Fibroblast of lung (primary cell): ENCODE measurements at regions not wholly inside any gene's neighbourhood (a gene's known extent, or its start where the extent isn't known, plus 50 kb on each side); places are given as distances from the start of the nearest gene placed in this dataset.

Experiments used
- DNase-seq, 2 donors: peaks; one replicate each; pipeline versions ENCODE4 v3.0.0 to v3.0.0-alpha.2; 2010; ENCODE audit warnings: low read depth in 2 of 2
- H2AFZ ChIP-seq: 2 replicates; pipeline ENCODE4 v1.5.1; 2012; ENCODE audit warnings: low read length, control low read depth, inconsistent platforms
- H3K27ac ChIP-seq: 2 replicates; pipeline ENCODE4 v1.5.1; 2011; ENCODE audit warnings: low read length, control low read depth; ENCODE audit not compliant: insufficient read depth
- H3K27me3 ChIP-seq: 2 replicates; pipeline ENCODE4 v1.5.1; 2011; ENCODE audit warnings: mild to moderate bottlenecking, low read length; ENCODE audit not compliant: control insufficient read depth, insufficient read depth
- H3K36me3 ChIP-seq: 2 replicates; pipeline ENCODE4 v1.5.1; 2011; ENCODE audit warnings: low read length; ENCODE audit not compliant: control insufficient read depth, insufficient read depth
- H3K4me1 ChIP-seq: 2 replicates; pipeline ENCODE4 v1.5.1; 2011; ENCODE audit warnings: low read length; ENCODE audit not compliant: control insufficient read depth, insufficient read depth; ENCODE audit errors: extremely low read depth
- H3K4me2 ChIP-seq: 2 replicates; pipeline ENCODE4 v1.5.1; 2011; ENCODE audit warnings: low read length, control low read depth; ENCODE audit not compliant: insufficient read depth; ENCODE audit errors: extremely low read depth
- H3K4me3 ChIP-seq, 4 experiments: fragments of 200-600 bp in 1 of 4; sonication (generic) in 1 of 4; replicated peaks in 1 of 4; 2 replicates each; pipeline ENCODE4 v1.5.1; 2011 to 2016; ENCODE audit warnings: low read length in 4 of 4, low read depth in 3 of 4, mild to moderate bottlenecking in 3 of 4, control low read depth in 2 of 4, inconsistent platforms in 1 of 4, mixed read lengths in 1 of 4; ENCODE audit not compliant: insufficient read depth in 1 of 4; ENCODE audit errors: control extremely low read depth in 1 of 4
- H3K79me2 ChIP-seq: 2 replicates; pipeline ENCODE4 v1.5.1; 2012; ENCODE audit warnings: mild to moderate bottlenecking, low read length, inconsistent platforms; ENCODE audit not compliant: control insufficient read depth, insufficient read depth
- H3K9ac ChIP-seq: 2 replicates; pipeline ENCODE4 v1.5.1; 2011; ENCODE audit warnings: mild to moderate bottlenecking, low read length, control low read depth; ENCODE audit not compliant: insufficient read depth
- H3K9me3 ChIP-seq: 2 replicates; pipeline ENCODE4 v1.5.1; 2012; ENCODE audit warnings: low read depth, low read length; ENCODE audit not compliant: control insufficient read depth, insufficient read depth
- H4K20me1 ChIP-seq: 2 replicates; pipeline ENCODE4 v1.5.1; 2011; ENCODE audit warnings: low read length; ENCODE audit not compliant: control insufficient read depth, insufficient read depth; ENCODE audit errors: extremely low read depth
- EZH2 ChIP-seq: IDR thresholded peaks from 2 replicates; pipeline ENCODE4 v1.5.1; 2012; ENCODE audit warnings: low read length, control low read depth, mild to moderate bottlenecking; ENCODE audit errors: missing control alignments
- TF ChIP-seq, protein P1 (sequence below), 2 donors: IDR thresholded peaks in 1 of 2; conservative IDR thresholded peaks in 1 of 2; 1 replicate in 1 of 2; 2 replicates in 1 of 2; pipeline ENCODE4 v1.5.1; 2011 to 2012; ENCODE audit warnings: low read length in 2 of 2, control low read depth in 1 of 2, inconsistent platforms in 1 of 2, low read depth in 1 of 2, mild to moderate bottlenecking in 1 of 2

DNA sequence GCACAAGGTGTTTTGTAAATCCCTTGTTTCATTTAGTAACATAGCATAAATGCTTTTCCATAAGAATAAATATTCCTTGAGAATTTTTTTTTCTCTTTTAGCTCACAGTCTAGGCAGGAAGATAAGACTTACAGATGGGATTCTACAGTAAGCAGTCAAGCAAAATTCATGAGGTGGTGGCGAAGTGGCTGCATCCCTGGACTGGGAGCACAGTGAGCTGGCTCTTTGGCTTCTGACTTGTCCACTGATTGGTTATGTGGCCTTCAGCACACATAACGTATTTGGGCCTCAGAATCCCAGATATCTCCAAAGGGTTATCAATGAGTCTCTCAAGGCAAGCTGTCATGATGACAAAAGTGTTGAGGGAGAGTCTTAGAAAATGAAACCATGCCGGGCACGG lies 99.8 kb downstream of the EBNA1BP2 start:
- no peak for DNase-seq
- Histone ChIP-seq H3K36me3 (no peaks in the 10 kb centered on the region), H3K4me2 (no peak overlapping the region), H3K9ac (no peak overlapping the region), H3K9me3 (no peaks in the 10 kb centered on the region), H3K4me3 (no peak overlapping the region), H3K4me1 (no peaks in the 10 kb centered on the region), H3K27me3 (no peaks in the 10 kb centered on the region), H4K20me1 (no peaks in the 10 kb centered on the region), H3K79me2 (no peaks in the 10 kb centered on the region), H3K27ac (no peak overlapping the region), H2AFZ (no peak overlapping the region)
- TF ChIP-seq, protein P1, sequence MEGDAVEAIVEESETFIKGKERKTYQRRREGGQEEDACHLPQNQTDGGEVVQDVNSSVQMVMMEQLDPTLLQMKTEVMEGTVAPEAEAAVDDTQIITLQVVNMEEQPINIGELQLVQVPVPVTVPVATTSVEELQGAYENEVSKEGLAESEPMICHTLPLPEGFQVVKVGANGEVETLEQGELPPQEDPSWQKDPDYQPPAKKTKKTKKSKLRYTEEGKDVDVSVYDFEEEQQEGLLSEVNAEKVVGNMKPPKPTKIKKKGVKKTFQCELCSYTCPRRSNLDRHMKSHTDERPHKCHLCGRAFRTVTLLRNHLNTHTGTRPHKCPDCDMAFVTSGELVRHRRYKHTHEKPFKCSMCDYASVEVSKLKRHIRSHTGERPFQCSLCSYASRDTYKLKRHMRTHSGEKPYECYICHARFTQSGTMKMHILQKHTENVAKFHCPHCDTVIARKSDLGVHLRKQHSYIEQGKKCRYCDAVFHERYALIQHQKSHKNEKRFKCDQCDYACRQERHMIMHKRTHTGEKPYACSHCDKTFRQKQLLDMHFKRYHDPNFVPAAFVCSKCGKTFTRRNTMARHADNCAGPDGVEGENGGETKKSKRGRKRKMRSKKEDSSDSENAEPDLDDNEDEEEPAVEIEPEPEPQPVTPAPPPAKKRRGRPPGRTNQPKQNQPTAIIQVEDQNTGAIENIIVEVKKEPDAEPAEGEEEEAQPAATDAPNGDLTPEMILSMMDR (conservative IDR thresholded peaks at IDR 0.05 in 1 of 2, IDR thresholded peaks at IDR 0.05 in 1 of 2; ENCODE audit: low read depth in 1 of 2, low read length in 2 of 2): no peak
- no peak for TF ChIP-seq EZH2

DNA sequence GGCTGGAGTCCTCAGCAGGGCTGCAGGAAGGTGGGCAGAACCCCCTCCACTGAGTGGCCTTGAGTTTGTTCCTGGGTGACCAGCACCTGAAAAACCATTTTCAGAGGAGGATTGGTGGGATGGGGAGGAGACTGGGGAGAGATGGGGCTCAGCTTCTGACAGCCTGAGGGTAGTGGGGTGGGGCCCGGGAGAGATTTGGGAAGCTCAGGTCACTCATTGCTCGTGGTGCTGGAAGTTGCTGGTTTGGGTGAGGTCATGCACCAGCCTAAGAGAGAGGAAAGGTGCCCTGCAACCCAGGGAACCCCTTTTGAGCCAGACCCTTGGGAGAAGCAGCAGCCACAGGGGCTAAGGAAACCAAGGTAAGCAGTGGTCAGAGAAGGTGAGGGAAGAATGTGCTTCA lies 100.8 kb downstream of the EBNA1BP2 start:
- Histone ChIP-seq H3K4me3 (no peak overlapping the region), H2AFZ (no peak overlapping the region), H3K4me2 (no peak overlapping the region), H3K36me3 (no peaks in the 10 kb centered on the region), H3K27me3 (no peaks in the 10 kb centered on the region), H3K9me3 (no peaks in the 10 kb centered on the region), H3K27ac (no peak overlapping the region), H3K4me1 (no peaks in the 10 kb centered on the region), H3K9ac (no peak overlapping the region), H4K20me1 (no peaks in the 10 kb centered on the region), H3K79me2 (no peaks in the 10 kb centered on the region)
- DNase-seq: no peak
- TF ChIP-seq, protein P1 (conservative IDR thresholded peaks at IDR 0.05 in 1 of 2, IDR thresholded peaks at IDR 0.05 in 1 of 2; ENCODE audit: low read depth in 1 of 2, low read length in 2 of 2): no peak
- TF ChIP-seq EZH2: no peak

GRCh38 chr1:43069461-43070050 lies 102.5 kb downstream of the EBNA1BP2 start:
- Histone ChIP-seq H3K27ac (no peak overlapping the region), H3K9me3 (no peaks in the 10 kb centered on the region), H3K36me3 (no peaks in the 10 kb centered on the region), H3K4me2 (no peak overlapping the region), H3K9ac (no peak overlapping the region), H2AFZ (no peak overlapping the region), H3K4me1 (no peaks in the 10 kb centered on the region), H4K20me1 (no peaks in the 10 kb centered on the region), H3K27me3 (no peaks in the 10 kb centered on the region), H3K79me2 (no peaks in the 10 kb centered on the region), H3K4me3 (no peak overlapping the region)
- TF ChIP-seq, protein P1 (conservative IDR thresholded peaks at IDR 0.05 in 1 of 2, IDR thresholded peaks at IDR 0.05 in 1 of 2; ENCODE audit: low read depth in 1 of 2, low read length in 2 of 2): no peak
- TF ChIP-seq EZH2: no peak
- peak in 1 of 2 donors; percentile 21 for DNase-seq
